ENCODE measurements at regions not wholly inside any gene's neighbourhood (a gene's known extent, or its start where the extent isn't known, plus 50 kb on each side); places are given as distances from the start of the nearest gene placed in this dataset.
A peak's percentile ranks its signal among the peaks of the same experiment; 100 is the strongest.
"Not testable (repeated sequence)": the region's sequence is repeated elsewhere in the genome, so short reads cannot be mapped to it uniquely, and the experiment has no call there.

GRCh38 chr13:34381228-34381627, 560.8 kb upstream of the NBEA start:
- intact Hi-C loops (cut with micrococcal nuclease), result no loop called here
- ChIA-PET CTCF (interaction anchor here (0.8 kb wide), 1 partner anchor 10 kb away, joined by 3 read pairs; no protein-coding TSS in a partner anchor), POLR2A (interaction anchor here (0.6 to 1.3 kb wide), 2 partner anchors 12 to 477 kb away, joined by 3 read pairs; no protein-coding TSS in a partner anchor)
- Mint-ChIP-seq H3K27me3 (ENCODE audit: insufficient read depth, unreplicated experiment) (no peaks in the 10 kb centered on the region), H3K9me3 (ENCODE audit: unreplicated experiment) (no peaks in the 10 kb centered on the region), H3K36me3 (ENCODE audit: insufficient read depth, unreplicated experiment) (no peaks in the 10 kb centered on the region), H3K4me1 (ENCODE audit: insufficient read depth, unreplicated experiment) (no peaks in the 10 kb centered on the region), H3K4me3 (ENCODE audit: unreplicated experiment) (no peak overlapping the region), H3K27ac (ENCODE audit: low read depth, unreplicated experiment) (no peak overlapping the region)
- TF ChIP-seq CTCF (IDR thresholded peaks at IDR 0.05; ENCODE audit: unreplicated experiment), result no peak
- BruUV-seq (replicated peaks), result no TSS peak
- DNase-seq (ENCODE audit: unreplicated experiment), result no peak

GRCh38 chr13:34383728-34384127, 558.3 kb upstream of the NBEA start:
- H3K27me3 Mint-ChIP-seq (ENCODE audit: insufficient read depth, unreplicated experiment), result no peaks in the 10 kb centered on the region
- POLR2A ChIA-PET, result no interaction called here
- no peak for DNase-seq (ENCODE audit: unreplicated experiment)
- H3K4me3 Mint-ChIP-seq (ENCODE audit: unreplicated experiment), result no peak overlapping the region
- no peaks in the 10 kb centered on the region for H3K36me3 Mint-ChIP-seq (ENCODE audit: insufficient read depth, unreplicated experiment)
- intact Hi-C loops (cut with micrococcal nuclease), result no loop called here
- no peaks in the 10 kb centered on the region for H3K4me1 Mint-ChIP-seq (ENCODE audit: insufficient read depth, unreplicated experiment)
- BruUV-seq (replicated peaks), result no TSS peak
- CTCF ChIA-PET, result no interaction called here
- no peaks in the 10 kb centered on the region for H3K9me3 Mint-ChIP-seq (ENCODE audit: unreplicated experiment)
- no peak for TF ChIP-seq CTCF (IDR thresholded peaks at IDR 0.05; ENCODE audit: unreplicated experiment)
- no peak overlapping the region for H3K27ac Mint-ChIP-seq (ENCODE audit: low read depth, unreplicated experiment)

GRCh38 chr13:34386229-34386628, 555.8 kb upstream of the NBEA start:
- BruUV-seq (replicated peaks); DNase-seq (ENCODE audit: unreplicated experiment); H3K36me3 Mint-ChIP-seq (ENCODE audit: insufficient read depth, unreplicated experiment); H3K27me3 Mint-ChIP-seq (ENCODE audit: insufficient read depth, unreplicated experiment); H3K4me1 Mint-ChIP-seq (ENCODE audit: insufficient read depth, unreplicated experiment); intact Hi-C loops (cut with micrococcal nuclease); H3K9me3 Mint-ChIP-seq (ENCODE audit: unreplicated experiment); POLR2A ChIA-PET; H3K4me3 Mint-ChIP-seq (ENCODE audit: unreplicated experiment); H3K27ac Mint-ChIP-seq (ENCODE audit: low read depth, unreplicated experiment): not testable (repeated sequence)
- CTCF ChIA-PET, result interaction anchor here (0.7 kb wide), 1 partner anchor 280 kb away, joined by 3 read pairs; no protein-coding TSS in a partner anchor

GRCh38 chr13:34391076-34391475, 551.0 kb upstream of the NBEA start:
- no peak overlapping the region for H3K4me3 Mint-ChIP-seq (ENCODE audit: unreplicated experiment)
- TF ChIP-seq CTCF (IDR thresholded peaks at IDR 0.05; ENCODE audit: unreplicated experiment), result no peak
- CTCF ChIA-PET, result interaction anchor here (0.6 to 0.8 kb wide), 3 partner anchors 10 to 497 kb away, joined by 3 read pairs; no protein-coding TSS in a partner anchor
- no peak overlapping the region for H3K27ac Mint-ChIP-seq (ENCODE audit: low read depth, unreplicated experiment)
- peaks cover 5% of the 10 kb centered on the region for H3K4me1 Mint-ChIP-seq (ENCODE audit: insufficient read depth, unreplicated experiment)
- no peaks in the 10 kb centered on the region for H3K36me3 Mint-ChIP-seq (ENCODE audit: insufficient read depth, unreplicated experiment)
- peaks cover 7% of the 10 kb centered on the region for H3K9me3 Mint-ChIP-seq (ENCODE audit: unreplicated experiment)
- POLR2A ChIA-PET, result interaction anchor here (0.5 to 2.7 kb wide), 4 partner anchors 14 to 88 kb away, joined by 3 to 6 read pairs (median 3); no protein-coding TSS in a partner anchor
- H3K27me3 Mint-ChIP-seq (ENCODE audit: insufficient read depth, unreplicated experiment), result no peaks in the 10 kb centered on the region
- no TSS peak for BruUV-seq (replicated peaks)
- peak; percentile 65 for DNase-seq (ENCODE audit: unreplicated experiment)
- intact Hi-C loops (cut with micrococcal nuclease), result no loop called here

- H3K9me3 Mint-ChIP-seq (ENCODE audit: unreplicated experiment), result no peaks in the 10 kb centered on the region
- intact Hi-C loops (cut with micrococcal nuclease), result no loop called here
- no peak for TF ChIP-seq CTCF (IDR thresholded peaks at IDR 0.05; ENCODE audit: unreplicated experiment)
- no peaks in the 10 kb centered on the region for H3K36me3 Mint-ChIP-seq (ENCODE audit: insufficient read depth, unreplicated experiment)
- CTCF ChIA-PET, result no interaction called here
- H3K4me3 Mint-ChIP-seq (ENCODE audit: unreplicated experiment), result no peak overlapping the region
- POLR2A ChIA-PET, result interaction anchor here (0.7 kb wide), 1 partner anchor 26 kb away, joined by 3 read pairs; no protein-coding TSS in a partner anchor
- no peaks in the 10 kb centered on the region for H3K4me1 Mint-ChIP-seq (ENCODE audit: insufficient read depth, unreplicated experiment)
- DNase-seq (ENCODE audit: unreplicated experiment), result no peak
- BruUV-seq (replicated peaks), result no TSS peak
- H3K27me3 Mint-ChIP-seq (ENCODE audit: insufficient read depth, unreplicated experiment), result no peaks in the 10 kb centered on the region
- H3K27ac Mint-ChIP-seq (ENCODE audit: low read depth, unreplicated experiment), result no peak overlapping the region
These were observed 540.4 kb upstream of the NBEA start for GRCh38 chr13:34401696-34402095.

Measured in MCF 10A (cell line).